ENCODE measurements at regions not wholly inside any gene's neighbourhood (a gene's known extent, or its start where the extent isn't known, plus 50 kb on each side); places are given as distances from the start of the nearest gene placed in this dataset.

GRCh38 chr16:86995456-86995855, 321.7 kb downstream of the C16orf95 start:
- no peak for TF ChIP-seq CTCF (IDR thresholded peaks at IDR 0.05)
- Histone ChIP-seq H3K9ac (no peak overlapping the region), H3K36me3 (ENCODE audit: control insufficient read depth, insufficient read depth, low read length) (no peaks in the 10 kb centered on the region), H3K9me3 (ENCODE audit: control insufficient read depth, low read length) (no peaks in the 10 kb centered on the region), H3K4me2 (ENCODE audit: low read length) (no peak overlapping the region), H3K79me2 (no peaks in the 10 kb centered on the region), H3K27ac (no peak overlapping the region), H3K4me3 (ENCODE audit: low read depth, low read length) (no peak overlapping the region), H2AFZ (no peak overlapping the region), H3K4me1 (no peaks in the 10 kb centered on the region), H3K27me3 (ENCODE audit: control insufficient read depth, insufficient read depth, low read length) (no peaks in the 10 kb centered on the region)

- Histone ChIP-seq H3K36me3 (ENCODE audit: control insufficient read depth, insufficient read depth, low read length) (no peaks in the 10 kb centered on the region), H3K27me3 (ENCODE audit: control insufficient read depth, insufficient read depth, low read length) (no peaks in the 10 kb centered on the region), H3K4me1 (no peaks in the 10 kb centered on the region), H2AFZ (no peak overlapping the region), H3K27ac (no peak overlapping the region), H3K4me2 (ENCODE audit: low read length) (no peak overlapping the region), H3K9me3 (ENCODE audit: control insufficient read depth, low read length) (no peaks in the 10 kb centered on the region), H3K79me2 (no peaks in the 10 kb centered on the region), H3K4me3 (ENCODE audit: low read depth, low read length) (no peak overlapping the region), H3K9ac (no peak overlapping the region)
- TF ChIP-seq CTCF (IDR thresholded peaks at IDR 0.05), result no peak
Observed at GRCh38 chr16:86996081-86996480, 321.1 kb downstream of the C16orf95 start.

DNA sequence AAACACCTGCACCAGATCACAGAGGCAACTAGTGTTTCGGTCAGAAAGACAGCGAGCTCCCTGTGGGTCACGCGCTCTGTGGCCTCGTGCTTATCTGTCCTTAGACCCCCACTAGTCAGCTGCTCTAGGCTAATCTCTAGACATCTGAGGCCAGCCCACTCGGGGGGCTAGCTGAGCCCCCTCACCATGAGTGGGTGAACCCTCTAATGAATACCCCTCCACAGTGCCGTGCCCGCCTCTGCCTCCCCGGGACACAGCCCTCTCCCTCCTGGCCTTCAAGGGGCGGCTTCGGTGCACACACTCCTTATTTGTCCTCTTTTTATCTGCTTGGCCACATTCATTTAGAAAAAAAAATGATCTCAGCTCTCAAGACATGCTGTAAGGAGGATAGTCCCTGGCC, 320.1 kb downstream of the C16orf95 start:
- H3K9me3 ChIP-seq (ENCODE audit: control insufficient read depth, low read length), result no peaks in the 10 kb centered on the region
- H3K4me1 ChIP-seq, result no peaks in the 10 kb centered on the region
- no peaks in the 10 kb centered on the region for H3K27me3 ChIP-seq (ENCODE audit: control insufficient read depth, insufficient read depth, low read length)
- no peaks in the 10 kb centered on the region for H3K36me3 ChIP-seq (ENCODE audit: control insufficient read depth, insufficient read depth, low read length)
- H3K27ac ChIP-seq, result no peak overlapping the region
- H3K79me2 ChIP-seq, result no peaks in the 10 kb centered on the region
- H3K9ac ChIP-seq, result no peak overlapping the region
- no peak overlapping the region for H3K4me2 ChIP-seq (ENCODE audit: low read length)
- H3K4me3 ChIP-seq (ENCODE audit: low read depth, low read length), result no peak overlapping the region
- no peak overlapping the region for H2AFZ ChIP-seq
- TF ChIP-seq CTCF (IDR thresholded peaks at IDR 0.05), result no peak

- no peak for TF ChIP-seq CTCF (IDR thresholded peaks at IDR 0.05)
Observed at GRCh38 chr16:86998196-86999001, 318.8 kb downstream of the C16orf95 start.

GRCh38 chr16:87000001-87000400, 317.2 kb downstream of the C16orf95 start:
- no peaks in the 10 kb centered on the region for H3K79me2 ChIP-seq
- no peak overlapping the region for H3K27ac ChIP-seq
- H3K9me3 ChIP-seq (ENCODE audit: control insufficient read depth, low read length), result no peaks in the 10 kb centered on the region
- H3K4me2 ChIP-seq (ENCODE audit: low read length), result no peak overlapping the region
- no peak for TF ChIP-seq CTCF (IDR thresholded peaks at IDR 0.05)
- no peaks in the 10 kb centered on the region for H3K27me3 ChIP-seq (ENCODE audit: control insufficient read depth, insufficient read depth, low read length)
- no peaks in the 10 kb centered on the region for H3K4me1 ChIP-seq
- H3K36me3 ChIP-seq (ENCODE audit: control insufficient read depth, insufficient read depth, low read length), result no peaks in the 10 kb centered on the region
- no peak overlapping the region for H2AFZ ChIP-seq
- H3K4me3 ChIP-seq (ENCODE audit: low read depth, low read length), result no peak overlapping the region
- H3K9ac ChIP-seq, result no peak overlapping the region

More at GRCh38 chr16:86998196-86999001, 318.8 kb downstream of the C16orf95 start:
- Histone ChIP-seq H3K79me2 (no peaks in the 10 kb centered on the region), H2AFZ (no peak overlapping the region), H3K4me2 (ENCODE audit: low read length) (no peak overlapping the region), H3K36me3 (ENCODE audit: control insufficient read depth, insufficient read depth, low read length) (no peaks in the 10 kb centered on the region), H3K9ac (no peak overlapping the region), H3K4me1 (no peaks in the 10 kb centered on the region), H3K27me3 (ENCODE audit: control insufficient read depth, insufficient read depth, low read length) (no peaks in the 10 kb centered on the region), H3K9me3 (ENCODE audit: control insufficient read depth, low read length) (no peaks in the 10 kb centered on the region), H3K4me3 (ENCODE audit: low read depth, low read length) (no peak overlapping the region), H3K27ac (no peak overlapping the region)
